OCI-LY1 (cell line): ENCODE measurements at regions not wholly inside any gene's neighbourhood (a gene's known extent, or its start where the extent isn't known, plus 50 kb on each side); places are given as distances from the start of the nearest gene placed in this dataset.

Source experiments
- H2AFZ ChIP-seq: fragments of 200-600 bp; sonication (generic), shearing (Covaris generic); 2 replicates; pipeline ENCODE4 v1.6.0; 2014; ENCODE audit warnings: antibody characterized with exemption, mild to moderate bottlenecking, low read length
- H3F3A ChIP-seq: fragments of 200-600 bp; sonication (generic), shearing (Covaris generic); 2 replicates; pipeline ENCODE4 v1.6.0; 2014; ENCODE audit warnings: mild to moderate bottlenecking, antibody characterized with exemption, low read length, moderate library complexity; ENCODE audit not compliant: insufficient read depth
- H3K27ac ChIP-seq: fragments of 200-600 bp; sonication (generic); 2 replicates; pipeline ENCODE4 v1.5.1; 2014; ENCODE audit warnings: low read length, mixed run types, mild to moderate bottlenecking, low read depth; ENCODE audit not compliant: poor library complexity, severe bottlenecking
- H3K27me3 ChIP-seq: fragments of 200-600 bp; sonication (generic); 2 replicates; pipeline ENCODE4 v1.6.0; 2014; ENCODE audit warnings: antibody characterized with exemption, mild to moderate bottlenecking, low read length, moderate library complexity; ENCODE audit not compliant: insufficient read depth
- H3K36me3 ChIP-seq: fragments of 200-600 bp; sonication (generic); 2 replicates; pipeline ENCODE4 v1.6.1; 2014; ENCODE audit warnings: mild to moderate bottlenecking, antibody characterized with exemption, low read length, moderate library complexity, mixed read lengths; ENCODE audit not compliant: insufficient read depth
- H3K4me1 ChIP-seq: fragments of 200-600 bp; sonication (generic); 2 replicates; pipeline ENCODE4 v1.5.1; 2014; ENCODE audit warnings: mild to moderate bottlenecking, low read length, moderate library complexity; ENCODE audit not compliant: insufficient read depth, severe bottlenecking
- H3K4me2 ChIP-seq: fragments of 200-600 bp; sonication (generic), shearing (Covaris generic); 2 replicates; pipeline ENCODE4 v1.6.1; 2014; ENCODE audit warnings: low read length
- H3K4me3 ChIP-seq: fragments of 200-600 bp; sonication (generic); 2 replicates; pipeline ENCODE4 v1.5.1; 2014; ENCODE audit warnings: low read length, low read depth, mild to moderate bottlenecking, mixed read lengths; ENCODE audit not compliant: poor library complexity, severe bottlenecking
- H3K79me2 ChIP-seq: fragments of 200-600 bp; shearing (Covaris generic); 2 replicates; pipeline ENCODE4 v1.6.1; 2016; ENCODE audit warnings: mixed run types, low read length, mixed read lengths; ENCODE audit not compliant: insufficient read depth
- H3K9ac ChIP-seq: fragments of 200-600 bp; sonication (generic), shearing (Covaris generic); 2 replicates; pipeline ENCODE4 v1.6.1; 2014; ENCODE audit warnings: mild to moderate bottlenecking, low read length, mixed read lengths
- H3K9me2 ChIP-seq: fragments of 200-600 bp; sonication (generic), shearing (Covaris generic); 2 replicates; pipeline ENCODE4 v1.6.1; 2014; ENCODE audit warnings: low read depth, mild to moderate bottlenecking, low read length, mixed read lengths
- H3K9me3 ChIP-seq: fragments of 200-600 bp; shearing (Covaris generic); 2 replicates; pipeline ENCODE4 v1.6.1; 2014; ENCODE audit warnings: low read length, mixed read lengths
- H4K20me1 ChIP-seq: fragments of 200-600 bp; sonication (generic), shearing (Covaris generic); 2 replicates; pipeline ENCODE4 v1.6.0; 2016; ENCODE audit warnings: mild to moderate bottlenecking, low read length; ENCODE audit not compliant: insufficient read depth
- CTCF ChIP-seq: fragments of 200-600 bp; sonication (generic), shearing (Covaris generic); IDR thresholded peaks from 2 replicates; pipeline ENCODE4 v1.5.1; 2017; ENCODE audit warnings: mild to moderate bottlenecking, antibody characterized with exemption, low read length, moderate library complexity, mixed read lengths
- EZH2 ChIP-seq: fragments of 200-600 bp; sonication (generic), shearing (Covaris generic); IDR thresholded peaks from 2 replicates; pipeline ENCODE4 v1.8.0; 2017; ENCODE audit warnings: borderline replicate concordance, mixed run types, mild to moderate bottlenecking, antibody characterized with exemption, low read length, moderate library complexity, mixed read lengths

- H3K4me3 ChIP-seq: no peak overlapping the region
- no peaks in the 10 kb centered on the region; the same call in 1 of the 2 replicates for H3K27me3 ChIP-seq
- no peaks in the 10 kb centered on the region for H3K9me2 ChIP-seq
- H3K4me1 ChIP-seq: no peaks in the 10 kb centered on the region
- H3F3A ChIP-seq: no peaks in the 10 kb centered on the region
- no peak overlapping the region for H2AFZ ChIP-seq
- no peak overlapping the region for H3K27ac ChIP-seq
- TF ChIP-seq CTCF (no peak), EZH2 (no peak)
- no peak overlapping the region for H3K4me2 ChIP-seq
- no peaks in the 10 kb centered on the region for H3K36me3 ChIP-seq
- no peaks in the 10 kb centered on the region for H3K9me3 ChIP-seq
- no peaks in the 10 kb centered on the region for H4K20me1 ChIP-seq
- H3K9ac ChIP-seq: no peak overlapping the region
- H3K79me2 ChIP-seq: no peaks in the 10 kb centered on the region
Observed at GRCh38 chr17:72439893-72440502, 319.2 kb downstream of the SOX9 start.

GRCh38 chr17:72440961-72441360, 320.1 kb downstream of the SOX9 start:
- Histone ChIP-seq H3K9me3 (no peaks in the 10 kb centered on the region), H3F3A (no peaks in the 10 kb centered on the region), H3K4me1 (no peaks in the 10 kb centered on the region), H3K27me3 (no peaks in the 10 kb centered on the region; the same call in 1 of the 2 replicates), H3K9ac (no peak overlapping the region), H4K20me1 (no peaks in the 10 kb centered on the region), H3K4me3 (no peak overlapping the region), H3K27ac (no peak overlapping the region), H3K36me3 (no peaks in the 10 kb centered on the region), H3K79me2 (no peaks in the 10 kb centered on the region), H3K9me2 (no peaks in the 10 kb centered on the region), H3K4me2 (no peak overlapping the region), H2AFZ (no peak overlapping the region)
- TF ChIP-seq CTCF (no peak), EZH2 (no peak)

GRCh38 chr17:72441909-72442308, 321.1 kb downstream of the SOX9 start:
- TF ChIP-seq EZH2 (no peak), CTCF (no peak)

More at GRCh38 chr17:72441909-72442308, 321.1 kb downstream of the SOX9 start:
- no peaks in the 10 kb centered on the region for H3F3A ChIP-seq
- no peaks in the 10 kb centered on the region for H3K4me1 ChIP-seq
- H3K9me2 ChIP-seq: no peaks in the 10 kb centered on the region
- H4K20me1 ChIP-seq: no peaks in the 10 kb centered on the region
- H3K79me2 ChIP-seq: no peaks in the 10 kb centered on the region
- H3K4me3 ChIP-seq: no peak overlapping the region
- H3K36me3 ChIP-seq: no peaks in the 10 kb centered on the region
- H3K9ac ChIP-seq: no peak overlapping the region
- no peaks in the 10 kb centered on the region; the same call in 1 of the 2 replicates for H3K27me3 ChIP-seq
- H3K9me3 ChIP-seq: no peaks in the 10 kb centered on the region
- no peak overlapping the region for H3K27ac ChIP-seq
- H3K4me2 ChIP-seq: no peak overlapping the region
- H2AFZ ChIP-seq: no peak overlapping the region
